Erythroblast (primary cell): ENCODE measurements at regions not wholly inside any gene's neighbourhood (a gene's known extent, or its start where the extent isn't known, plus 50 kb on each side); places are given as distances from the start of the nearest gene placed in this dataset.
"Not testable (repeated sequence)": the region's sequence is repeated elsewhere in the genome, so short reads cannot be mapped to it uniquely, and the experiment has no call there.

ENCODE experiments used
- DNase-seq, 2 experiments: peaks; one replicate each; lab custom pipeline; 2025; lab: John Stamatoyannopoulos, UW
- GATA1 ChIP-seq: IDR thresholded peaks from 2 replicates; pipeline ENCODE4 v1.6.1; 2011; ENCODE audit warnings: low read depth, mild to moderate bottlenecking, control low read depth, low read length, moderate library complexity
- POLR2A ChIP-seq: IDR thresholded peaks from 2 replicates; pipeline ENCODE4 v1.6.1; 2011; ENCODE audit warnings: mild to moderate bottlenecking, low read length

- DNase-seq, result not testable (repeated sequence)
Observed at GRCh38 chr2:37722971-37723370, 51.5 kb upstream of the CDC42EP3 start.

- DNase-seq, result no peak
- TF ChIP-seq GATA1, result no peak
Observed at GRCh38 chr2:37730037-37730818, 58.8 kb upstream of the CDC42EP3 start.

- not testable (repeated sequence) for DNase-seq
Observed at GRCh38 chr2:37732412-37732811, 61.0 kb upstream of the CDC42EP3 start.

GRCh38 chr2:37733251-37733650 is 61.8 kb upstream of the CDC42EP3 start:
- no peak for DNase-seq
- TF ChIP-seq POLR2A (no peak), GATA1 (no peak)

GRCh38 chr2:37733955-37734354 is 62.5 kb upstream of the CDC42EP3 start:
- DNase-seq, result not testable (repeated sequence)

GRCh38 chr2:37734891-37735523 is 63.6 kb upstream of the CDC42EP3 start:
- not testable (repeated sequence) for DNase-seq

GRCh38 chr2:37735524-37735910 is 64.1 kb upstream of the CDC42EP3 start:
- DNase-seq, result not testable (repeated sequence)

- TF ChIP-seq POLR2A (no peak), GATA1 (no peak)
- DNase-seq, result no peak
Observed at GRCh38 chr2:37737507-37737906, 66.1 kb upstream of the CDC42EP3 start.

- TF ChIP-seq GATA1 (no peak), POLR2A (no peak)
- no peak for DNase-seq
Observed at GRCh38 chr2:37738266-37738885, 66.9 kb upstream of the CDC42EP3 start.

GRCh38 chr2:37739153-37739552 is 67.7 kb upstream of the CDC42EP3 start:
- no peak for TF ChIP-seq GATA1
- TF ChIP-seq POLR2A, result no peak
- no peak for DNase-seq

- no peak for TF ChIP-seq POLR2A
- TF ChIP-seq GATA1, result no peak
- no peak for DNase-seq
Observed at GRCh38 chr2:37740164-37740739, 68.8 kb upstream of the CDC42EP3 start.

GRCh38 chr2:37742286-37742685 is 70.8 kb upstream of the CDC42EP3 start:
- no peak for DNase-seq
- no peak for TF ChIP-seq POLR2A
- no peak for TF ChIP-seq GATA1

- TF ChIP-seq POLR2A (no peak), GATA1 (no peak)
- DNase-seq, result no peak
Observed at GRCh38 chr2:37744010-37744409, 72.6 kb upstream of the CDC42EP3 start.

GRCh38 chr2:37744961-37745360 is 73.5 kb upstream of the CDC42EP3 start:
- DNase-seq, result not testable (repeated sequence)

- DNase-seq, result not testable (repeated sequence)
Observed at GRCh38 chr2:37746011-37746410, 74.6 kb upstream of the CDC42EP3 start.
